ENCODE measurements at regions not wholly inside any gene's neighbourhood (a gene's known extent, or its start where the extent isn't known, plus 50 kb on each side); places are given as distances from the start of the nearest gene placed in this dataset.
"Not testable (repeated sequence)": the region's sequence is repeated elsewhere in the genome, so short reads cannot be mapped to it uniquely, and the experiment has no call there.

DNA sequence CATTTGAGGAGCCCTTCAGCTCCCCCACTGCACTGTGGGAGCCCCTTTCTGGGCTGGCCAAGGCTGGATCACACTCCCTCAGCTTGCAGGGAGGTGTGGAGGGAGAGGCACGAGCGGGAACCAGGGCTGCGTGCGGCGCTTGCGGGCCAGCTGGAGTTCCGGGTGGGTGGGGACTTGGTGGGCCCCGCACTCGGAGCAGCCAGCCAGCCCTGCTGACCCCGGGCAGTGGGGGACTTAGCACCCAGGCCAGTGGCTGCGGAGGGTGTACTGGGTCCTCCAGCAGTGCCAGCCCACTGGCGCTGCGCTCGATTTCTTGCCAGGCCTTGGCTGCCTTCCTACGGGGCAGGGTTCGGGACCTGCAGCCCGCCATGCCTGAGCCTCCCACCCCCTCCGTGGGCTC, 895.1 kb upstream of the FAM98A start:
- H2BK15ac ChIP-seq (ENCODE audit: low read length); H3K27ac ChIP-seq (ENCODE audit: low read depth, low read length); H4K91ac ChIP-seq (replicated peaks; ENCODE audit: insufficient read length, low read length); H2BK120ac ChIP-seq (replicated peaks; ENCODE audit: low read depth, low read length); H2BK5ac ChIP-seq (ENCODE audit: low read depth, low read length); H3K4me3 ChIP-seq (ENCODE audit: extremely low read depth in 1 of 4, insufficient read depth in 2 of 4, low read depth in 3 of 4, low read length in 4 of 4); H3K56ac ChIP-seq (replicated peaks; ENCODE audit: insufficient read length, low read depth, low read length); H2AFZ ChIP-seq (ENCODE audit: low read length); H3K27me3 ChIP-seq (replicated peaks in 1 of 4; ENCODE audit: control insufficient read depth in 3 of 4, extremely low read depth in 1 of 4, insufficient read depth in 3 of 4, low read length in 3 of 4); DNase-seq (ENCODE audit: low read depth in 1 of 2, low spot score in 2 of 2); H3K23ac ChIP-seq (ENCODE audit: insufficient read length); H3K23me2 ChIP-seq (ENCODE audit: low read depth, low read length); H3K79me1 ChIP-seq (ENCODE audit: low read depth, low read length); H4K5ac ChIP-seq (ENCODE audit: insufficient read length, low read depth, low read length); H3K14ac ChIP-seq (ENCODE audit: insufficient read length); H4K20me1 ChIP-seq (replicated peaks in 1 of 2; ENCODE audit: control insufficient read depth in 1 of 2, insufficient read depth in 2 of 2, low read length in 2 of 2); H3K4me2 ChIP-seq (ENCODE audit: insufficient read depth in 1 of 2, low read depth in 2 of 2, low read length in 2 of 2); CTCF ChIA-PET (ENCODE audit: partially characterized antibody); H3K9me3 ChIP-seq (ENCODE audit: insufficient read depth in 2 of 2, low read depth in 1 of 2, low read length in 1 of 2); H2BK20ac ChIP-seq (ENCODE audit: low read length); POLR2A ChIA-PET (ENCODE audit: partially characterized antibody); FAIRE-seq; H3K4me1 ChIP-seq (replicated peaks in 1 of 4; ENCODE audit: control insufficient read depth in 3 of 4, insufficient read depth in 4 of 4, low read length in 3 of 4); H4K8ac ChIP-seq (ENCODE audit: extremely low read depth, insufficient read depth, low read length); H2AK5ac ChIP-seq (ENCODE audit: low read depth, low read length); H3K4ac ChIP-seq (replicated peaks; ENCODE audit: insufficient read length, low read depth, low read length); H3K79me2 ChIP-seq (ENCODE audit: control insufficient read depth in 1 of 2, insufficient read depth in 2 of 2, low read length in 2 of 2); H3K18ac ChIP-seq (ENCODE audit: extremely low read depth, low read length); H2BK12ac ChIP-seq (ENCODE audit: low read depth, low read length); H3K9ac ChIP-seq (replicated peaks in 1 of 4; ENCODE audit: extremely low read depth in 1 of 4, low read depth in 3 of 4, low read length in 3 of 4); H3K36me3 ChIP-seq (ENCODE audit: control insufficient read depth in 2 of 4, insufficient read depth in 4 of 4, low read length in 3 of 4): not testable (repeated sequence)
- WGBS, 2 experiments (ENCODE audit: extremely low coverage in 1 of 2, insufficient coverage in 1 of 2, insufficient read length in 1 of 2, insufficient replicate concordance in 2 of 2, low coverage in 1 of 2, low lambda C conversion rate in 2 of 2, missing lambda C conversion rate in 1 of 2), result no CpG with 5 or more reads among the region's 18 CpGs

Data from H1 (cell line).